Tibial nerve (tissue), 3 donors: ENCODE measurements at regions not wholly inside any gene's neighbourhood (a gene's known extent, or its start where the extent isn't known, plus 50 kb on each side); places are given as distances from the start of the nearest gene placed in this dataset.

ENCODE experiments used
- CTCF ChIP-seq, 5 experiments: fragments of 200-600 bp in 3 of 5; fragments of 450-650 bp in 2 of 5; sonication (generic) in 3 of 5; IDR thresholded peaks; one replicate each; pipeline ENCODE4 v1.5.1; 2016 to 2019; ENCODE audit warnings: antibody characterized with exemption in 5 of 5, mild to moderate bottlenecking in 3 of 5, moderate library complexity in 2 of 5
- POLR2A ChIP-seq, 2 donors: fragments of 450-650 bp; IDR thresholded peaks; one replicate each; pipeline ENCODE4 v1.6.1; 2017; ENCODE audit warnings: antibody characterized with exemption in 2 of 2, mild to moderate bottlenecking in 2 of 2, moderate library complexity in 2 of 2

GRCh38 chr6:9347608-9348007 lies 912.3 kb upstream of the SLC35B3 start:
- TF ChIP-seq CTCF (IDR thresholded peaks at IDR 0.05) (no peak), POLR2A (IDR thresholded peaks at IDR 0.05) (no peak)
